IMR-90 (cell line): ENCODE measurements at regions not wholly inside any gene's neighbourhood (a gene's known extent, or its start where the extent isn't known, plus 50 kb on each side); places are given as distances from the start of the nearest gene placed in this dataset.

Experiments
- ATAC-seq: fragments of 200-7000 bp; cut with Tn5 transposase; 2 replicates; pipeline ENCODE4 v1.9.1; 2020; ENCODE audit warnings: low read depth, mild to moderate bottlenecking, moderate library complexity
- BruUV-seq: library from RNA; stranded (reverse); fragments of 400-500 nt; replicated peaks from 2 replicates; lab custom pipeline; 2021; lab: Mats Ljungman, UMichigan
- CTCF ChIA-PET: fragments of 300-600 bp; formaldehyde crosslinking; extraction: SDS; loops from one replicate; lab custom pipeline; 2021; ENCODE audit warnings: antibody characterized with exemption; lab: Yijun Ruan, JAX
- POLR2A ChIA-PET: fragments of 300-600 bp; sonication (Branson Sonifier 250); formaldehyde crosslinking; loops from one replicate; lab custom pipeline; 2022; ENCODE audit warnings: antibody characterized with exemption; ENCODE audit not compliant: unreplicated experiment; lab: Charles Lee
- DNase-seq: peaks from one replicate; pipeline ENCODE4 v3.0.0; 2013
- H2AFZ ChIP-seq: replicated peaks from 2 replicates; pipeline ENCODE3; 2013; ENCODE audit warnings: low read length, mild to moderate bottlenecking; ENCODE audit not compliant: poor library complexity
- H2AK5ac ChIP-seq: 2 replicates; pipeline ENCODE4 v1.6.1; 2013; ENCODE audit warnings: low read depth, low read length, inconsistent platforms
- H2AK9ac ChIP-seq: replicated peaks from 2 replicates; pipeline ENCODE3; 2013; ENCODE audit warnings: mild to moderate bottlenecking, low read depth, low read length, moderate library complexity; ENCODE audit not compliant: poor library complexity
- H2BK120ac ChIP-seq: 2 replicates; pipeline ENCODE4 v1.6.1; 2013; ENCODE audit warnings: low read depth, low read length, inconsistent platforms
- H2BK15ac ChIP-seq: 3 replicates; pipeline ENCODE4 v1.6.1; 2013; ENCODE audit warnings: low read depth, low read length, inconsistent platforms
- H2BK20ac ChIP-seq: 2 replicates; pipeline ENCODE4 v1.6.1; 2013; ENCODE audit warnings: low read depth, mild to moderate bottlenecking, inconsistent platforms, low read length, moderate library complexity
- H2BK5ac ChIP-seq: 2 replicates; pipeline ENCODE4 v1.6.1; 2013; ENCODE audit warnings: mild to moderate bottlenecking, low read depth, low read length, inconsistent platforms; ENCODE audit not compliant: poor library complexity, severe bottlenecking
- H3K14ac ChIP-seq: replicated peaks from 2 replicates; pipeline ENCODE4 v1.6.1; 2013; ENCODE audit warnings: low read depth, low read length, inconsistent platforms
- H3K18ac ChIP-seq: 2 replicates; pipeline ENCODE4 v1.6.1; 2013; ENCODE audit warnings: low read depth, low read length, control low read depth
- H3K23ac ChIP-seq: 2 replicates; pipeline ENCODE4 v1.6.1; 2013; ENCODE audit warnings: low read depth, low read length, inconsistent platforms
- H3K27ac ChIP-seq: 2 replicates; pipeline ENCODE4 v1.5.1; 2013; ENCODE audit warnings: mild to moderate bottlenecking, control low read depth, low read length; ENCODE audit not compliant: insufficient read depth
- H3K27me3 ChIP-seq: 2 replicates; pipeline ENCODE4 v1.6.1; 2013; ENCODE audit warnings: low read length; ENCODE audit not compliant: control insufficient read depth, insufficient read depth
- H3K36me3 ChIP-seq: 2 replicates; pipeline ENCODE4 v1.6.1; 2013; ENCODE audit warnings: low read length, mixed read lengths; ENCODE audit not compliant: control insufficient read depth, insufficient read depth
- H3K4ac ChIP-seq: 2 replicates; pipeline ENCODE4 v1.6.1; 2013; ENCODE audit warnings: low read depth, low read length, inconsistent platforms
- H3K4me1 ChIP-seq: 2 replicates; pipeline ENCODE4 v1.6.1; 2013; ENCODE audit warnings: low read length, mixed read lengths; ENCODE audit not compliant: control insufficient read depth, insufficient read depth
- H3K4me2 ChIP-seq: 2 replicates; pipeline ENCODE4 v1.6.1; 2013; ENCODE audit warnings: low read depth, mild to moderate bottlenecking, control low read depth, low read length, moderate library complexity
- H3K4me3 ChIP-seq: 2 replicates; pipeline ENCODE4 v1.5.1; 2013; ENCODE audit warnings: low read depth, mild to moderate bottlenecking, control low read depth, low read length, moderate library complexity; ENCODE audit not compliant: insufficient read depth
- H3K56ac ChIP-seq: 2 replicates; pipeline ENCODE4 v1.6.1; 2013; ENCODE audit warnings: low read length, inconsistent platforms; ENCODE audit not compliant: insufficient read depth; ENCODE audit errors: extremely low read depth
- H3K79me1 ChIP-seq, 2 experiments: 2 replicates each; pipeline ENCODE4 v1.6.1; 2013; ENCODE audit warnings: low read length in 2 of 2, inconsistent platforms in 1 of 2, low read depth in 1 of 2
- H3K9ac ChIP-seq: 2 replicates; pipeline ENCODE4 v1.6.1; 2013; ENCODE audit warnings: low read depth, low read length, control low read depth
- H3K9me1 ChIP-seq: 2 replicates; pipeline ENCODE4 v1.6.1; 2013; ENCODE audit warnings: low read length, inconsistent platforms; ENCODE audit not compliant: insufficient read depth
- H3K9me3 ChIP-seq: 2 replicates; pipeline ENCODE4 v1.6.1; 2013; ENCODE audit warnings: low read length; ENCODE audit not compliant: control insufficient read depth, insufficient read depth
- H4K20me1 ChIP-seq: 2 replicates; pipeline ENCODE4 v1.6.1; 2013; ENCODE audit warnings: low read length, inconsistent platforms; ENCODE audit not compliant: insufficient read depth
- H4K5ac ChIP-seq: 2 replicates; pipeline ENCODE4 v1.6.1; 2013; ENCODE audit warnings: mild to moderate bottlenecking, low read depth, low read length, control low read depth
- H4K8ac ChIP-seq, 2 experiments: 2 replicates each; pipeline ENCODE4 v1.6.1; 2013; ENCODE audit warnings: low read depth in 2 of 2, low read length in 2 of 2, control low read depth in 1 of 2, inconsistent platforms in 1 of 2
- H4K91ac ChIP-seq: 2 replicates; pipeline ENCODE4 v1.6.1; 2013; ENCODE audit warnings: low read depth, low read length, inconsistent platforms; ENCODE audit not compliant: insufficient read depth
- BHLHE40 ChIP-seq: fragments of 150-350 bp; IDR thresholded peaks from 2 replicates; pipeline ENCODE4 v1.6.1; 2016; ENCODE audit warnings: mild to moderate bottlenecking, low read depth, low read length
- CTCF ChIP-seq: conservative IDR thresholded peaks from 2 replicates; pipeline ENCODE4 v1.5.1; 2012; ENCODE audit warnings: mild to moderate bottlenecking, low read depth, low read length, improper control_type of control experiment
- ELK1 ChIP-seq: fragments of 150-350 bp; IDR thresholded peaks from 2 replicates; pipeline ENCODE4 v1.6.1; 2016; ENCODE audit warnings: low read depth, mild to moderate bottlenecking, low read length, moderate library complexity, borderline replicate concordance
- MAZ ChIP-seq: IDR thresholded peaks from 2 replicates; pipeline ENCODE4 v1.6.1; 2012; ENCODE audit warnings: low read depth, mild to moderate bottlenecking, low read length, improper control_type of control experiment, moderate library complexity, borderline replicate concordance
- NFE2L2 ChIP-seq: fragments of 150-350 bp; IDR thresholded peaks from 2 replicates; pipeline ENCODE4 v1.6.1; 2016; ENCODE audit warnings: low read depth, mild to moderate bottlenecking, low read length
- POLR2A ChIP-seq: IDR thresholded peaks from 2 replicates; pipeline ENCODE4 v1.6.1; 2012; ENCODE audit warnings: mild to moderate bottlenecking, low read depth, low read length
- RCOR1 ChIP-seq: IDR thresholded peaks from 2 replicates; pipeline ENCODE4 v1.6.1; 2012; ENCODE audit warnings: mild to moderate bottlenecking, low read length, improper control_type of control experiment; ENCODE audit not compliant: insufficient replicate concordance
- SMC3 ChIP-seq: fragments of 150-350 bp; IDR thresholded peaks from 2 replicates; pipeline ENCODE4 v1.6.1; 2016; ENCODE audit warnings: low read depth, mild to moderate bottlenecking, antibody characterized with exemption, low read length, moderate library complexity
- USF2 ChIP-seq: fragments of 150-350 bp; IDR thresholded peaks from 2 replicates; pipeline ENCODE4 v1.6.1; 2017; ENCODE audit warnings: mild to moderate bottlenecking, antibody characterized with exemption, low read length, low read depth
- WGBS, 2 experiments: methylation state at CpG; one replicate each; pipeline versions ENCODE4 v1.1.5 to v1.1.7; 2013; ENCODE audit warnings: missing lambda C conversion rate in 2 of 2; ENCODE audit not compliant: insufficient read length in 1 of 2; ENCODE audit errors: extremely low coverage in 2 of 2; 5-methylcytosine and 5-hydroxymethylcytosine counted together
- dilution Hi-C: fragments of 300-500 bp; cut with HindIII; formaldehyde crosslinking; loops from one replicate; pipeline ENCODE4 v1.14.3; 2018; ENCODE audit warnings: low sequenced_read_pairs; ENCODE audit not compliant: unreplicated experiment
- in situ Hi-C: fragments of 300-500 bp; cut with MboI; formaldehyde crosslinking; loops from 3 replicates; pipeline ENCODE4 v1.14.3; 2019; ENCODE audit warnings: low sequenced_read_pairs, inconsistent platforms, mixed read lengths
- intact Hi-C: fragments of 100-400 bp; cut with micrococcal nuclease; formaldehyde crosslinking; loops from 2 replicates; pipeline ENCODE4 v1.10.0; 2022

- Histone ChIP-seq H3K56ac (no peak overlapping the region), H2BK15ac (no peak overlapping the region), H3K4me2 (no peak overlapping the region), H4K91ac (no peak overlapping the region), H2AFZ (no peak overlapping the region), H3K4ac (no peak overlapping the region), H2BK20ac (no peak overlapping the region), H3K9me3 (no peaks in the 10 kb centered on the region), H2BK120ac (no peak overlapping the region), H3K9me1 (no peaks in the 10 kb centered on the region), H3K4me1 (no peaks in the 10 kb centered on the region), H3K79me1 (no peaks in the 10 kb centered on the region), H2AK9ac (no peak overlapping the region), H3K23ac (no peak overlapping the region), H3K18ac (no peak overlapping the region), H4K5ac (no peak overlapping the region), H3K9ac (no peak overlapping the region), H4K20me1 (no peaks in the 10 kb centered on the region), H2BK5ac (no peak overlapping the region), H2AK5ac (no peak overlapping the region), H3K27me3 (no peaks in the 10 kb centered on the region), H3K27ac (no peak overlapping the region), H3K4me3 (no peak overlapping the region), H3K36me3 (no peaks in the 10 kb centered on the region), H3K14ac (no peak overlapping the region), H4K8ac (no peak overlapping the region)
- CTCF ChIA-PET, result interaction anchor here (0.6 kb wide), 1 partner anchor 119 kb away, joined by 3 read pairs; no protein-coding TSS in a partner anchor
- dilution Hi-C loops (no loop called here), intact Hi-C loops (loop anchor here (1.0 kb wide), 1 partner anchor 498 kb away; no protein-coding TSS in a partner anchor), in situ Hi-C loops (no loop called here)
- ATAC-seq (no peak), DNase-seq (no peak)
- POLR2A ChIA-PET, result no interaction called here
- WGBS, 2 experiments, result no CpG with 5 or more reads among the region's 14 CpGs
- TF ChIP-seq POLR2A (no peak), RCOR1 (no peak), USF2 (no peak), SMC3 (peak; percentile 16; the same call in 1 of the 2 replicates), BHLHE40 (no peak), MAZ (no peak), CTCF (peak; percentile 29; the same call in 1 of the 2 replicates), NFE2L2 (no peak), ELK1 (no peak)
- BruUV-seq, result no TSS peak
These were observed 218.2 kb downstream of the BMP7 start for GRCh38 chr20:57048027-57048869.
